ENCODE measurements at regions not wholly inside any gene's neighbourhood (a gene's known extent, or its start where the extent isn't known, plus 50 kb on each side); places are given as distances from the start of the nearest gene placed in this dataset.

- Histone ChIP-seq H4K5ac (ENCODE audit: insufficient read length, low read depth, low read length) (no peak overlapping the region), H3K79me1 (ENCODE audit: low read depth, low read length) (no peaks in the 10 kb centered on the region), H3K27ac (ENCODE audit: low read depth, low read length) (no peak overlapping the region), H3K4me1 (replicated peaks in 1 of 4; ENCODE audit: control insufficient read depth in 3 of 4, insufficient read depth in 4 of 4, low read length in 3 of 4) (peaks cover 0 to 3% (median 1%) of the 10 kb centered on the region in 4 experiments; a peak in 1 of 7 replicates), H3K23ac (ENCODE audit: insufficient read length) (no peak overlapping the region), H3K9me3 (ENCODE audit: insufficient read depth in 2 of 2, low read depth in 1 of 2, low read length in 1 of 2) (no peaks in the 10 kb centered on the region; a peak in 1 of 4 replicates), H3K4me2 (ENCODE audit: insufficient read depth in 1 of 2, low read depth in 2 of 2, low read length in 2 of 2) (no peak overlapping the region), H2BK120ac (replicated peaks; ENCODE audit: low read depth, low read length) (no peak overlapping the region), H3K9ac (replicated peaks in 1 of 4; ENCODE audit: extremely low read depth in 1 of 4, low read depth in 3 of 4, low read length in 3 of 4) (no peak overlapping the region), H4K8ac (ENCODE audit: extremely low read depth, insufficient read depth, low read length) (no peak overlapping the region), H2AFZ (ENCODE audit: low read length) (no peak overlapping the region), H3K18ac (ENCODE audit: extremely low read depth, low read length) (no peak overlapping the region), H3K36me3 (ENCODE audit: control insufficient read depth in 2 of 4, insufficient read depth in 4 of 4, low read length in 3 of 4) (no peaks in the 10 kb centered on the region; a peak in 1 of 8 replicates), H3K4me3 (ENCODE audit: extremely low read depth in 1 of 4, insufficient read depth in 2 of 4, low read depth in 3 of 4, low read length in 4 of 4) (no peak overlapping the region), H2BK12ac (ENCODE audit: low read depth, low read length) (no peak overlapping the region), H3K14ac (ENCODE audit: insufficient read length) (no peak overlapping the region), H2BK5ac (ENCODE audit: low read depth, low read length) (no peak overlapping the region), H3K79me2 (ENCODE audit: control insufficient read depth in 1 of 2, insufficient read depth in 2 of 2, low read length in 2 of 2) (no peaks in the 10 kb centered on the region), H3K4ac (replicated peaks; ENCODE audit: insufficient read length, low read depth, low read length) (no peak overlapping the region), H3K23me2 (ENCODE audit: low read depth, low read length) (no peaks in the 10 kb centered on the region), H2BK20ac (ENCODE audit: low read length) (no peak overlapping the region; the same call in 1 of the 2 replicates), H2BK15ac (ENCODE audit: low read length) (no peak overlapping the region), H3K27me3 (replicated peaks in 1 of 4; ENCODE audit: control insufficient read depth in 3 of 4, extremely low read depth in 1 of 4, insufficient read depth in 3 of 4, low read length in 3 of 4) (peaks cover 0 to 1% (median 0%) of the 10 kb centered on the region in 4 experiments; a peak in 1 of 7 replicates), H2AK5ac (ENCODE audit: low read depth, low read length) (no peak overlapping the region), H3K56ac (replicated peaks; ENCODE audit: insufficient read length, low read depth, low read length) (no peak overlapping the region), H4K91ac (replicated peaks; ENCODE audit: insufficient read length, low read length) (no peak overlapping the region), H4K20me1 (replicated peaks in 1 of 2; ENCODE audit: control insufficient read depth in 1 of 2, insufficient read depth in 2 of 2, low read length in 2 of 2) (no peaks in the 10 kb centered on the region)
- POLR2A ChIA-PET (ENCODE audit: partially characterized antibody), result interaction anchor here (1.6 kb wide), 1 partner anchor 89 kb away, joined by 3 read pairs; the partner anchor contains the start of gene PSAT1
- DNase-seq (ENCODE audit: low read depth in 1 of 2, low spot score in 2 of 2) (no peak), FAIRE-seq (no peak)
- CTCF ChIA-PET (ENCODE audit: partially characterized antibody), result interaction anchor here (0.6 to 2.8 kb wide), 3 partner anchors 15 to 149 kb away, joined by 3 to 12 read pairs (median 9); no protein-coding TSS in a partner anchor
- no peak for TF ChIP-seq RNF2 (IDR thresholded peaks at IDR 0.05; ENCODE audit: borderline replicate concordance, low read depth, low read length, missing control alignments, poor library complexity, severe bottlenecking)
- TF ChIP-seq TEAD4 (IDR thresholded peaks at IDR 0.05; ENCODE audit: low read depth, low read length), result no peak
- no peak for TF ChIP-seq SP4 (IDR thresholded peaks at IDR 0.05; ENCODE audit: low read length)
- TF ChIP-seq JUN (IDR thresholded peaks at IDR 0.05; ENCODE audit: low read depth, low read length), result no peak
- no peak for TF ChIP-seq E2F6 (IDR thresholded peaks at IDR 0.05)
- no peak for TF ChIP-seq POLR2A (IDR thresholded peaks at IDR 0.05; ENCODE audit: control extremely low read depth in 1 of 2, low read depth in 2 of 2, low read length in 2 of 2)
- no peak for TF ChIP-seq RBBP5 (IDR thresholded peaks at IDR 0.05; ENCODE audit: borderline replicate concordance, low read depth, low read length)
- no peak for TF ChIP-seq CBX8 (IDR thresholded peaks at IDR 0.05; ENCODE audit: borderline replicate concordance, low read depth, low read length)
- no peak for TF ChIP-seq CHD1 (IDR thresholded peaks at IDR 0.05; ENCODE audit: low read depth, low read length)
- no peak for TF ChIP-seq TAF7 (optimal IDR thresholded peaks at IDR 0.05; ENCODE audit: borderline replicate concordance, low read depth, low read length)
- no peak for TF ChIP-seq USF2 (IDR thresholded peaks at IDR 0.05; ENCODE audit: low read length)
- no peak for TF ChIP-seq RXRA (IDR thresholded peaks at IDR 0.05; ENCODE audit: insufficient read depth, low read depth, low read length)
- WGBS, 2 experiments (ENCODE audit: extremely low coverage in 1 of 2, insufficient coverage in 1 of 2, insufficient read length in 1 of 2, insufficient replicate concordance in 2 of 2, low coverage in 1 of 2, low lambda C conversion rate in 2 of 2, missing lambda C conversion rate in 1 of 2), result 80% methylated on average over 1 of the region's 1 CpG; no CpG with 5 or more reads in 1 of the 2 experiments
These were observed 89.4 kb downstream of the PSAT1 start for GRCh38 chr9:78386348-78386747.
